ENCODE measurements at regions not wholly inside any gene's neighbourhood (a gene's known extent, or its start where the extent isn't known, plus 50 kb on each side); places are given as distances from the start of the nearest gene placed in this dataset.

DNA sequence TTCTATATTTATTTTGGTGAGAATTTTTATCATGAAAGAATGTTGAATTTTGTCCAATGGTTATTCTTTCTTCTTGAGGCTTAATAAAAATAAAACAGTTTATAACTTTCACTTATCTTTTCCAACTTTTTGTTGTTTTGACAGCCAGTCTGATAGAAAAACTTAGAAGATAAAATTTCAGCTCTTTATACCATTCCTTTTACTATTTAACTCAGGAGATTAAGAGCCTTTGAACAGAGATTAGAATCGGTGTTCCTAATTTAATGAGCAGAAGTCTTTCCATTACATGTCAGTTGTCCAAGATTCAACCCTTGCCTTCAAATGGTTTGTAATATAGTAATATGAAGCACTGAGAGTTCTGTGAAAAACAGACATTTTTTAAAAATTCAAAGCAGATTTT lies 97.8 kb upstream of the SEC61G start:
- DNase-seq = no peak

DNA sequence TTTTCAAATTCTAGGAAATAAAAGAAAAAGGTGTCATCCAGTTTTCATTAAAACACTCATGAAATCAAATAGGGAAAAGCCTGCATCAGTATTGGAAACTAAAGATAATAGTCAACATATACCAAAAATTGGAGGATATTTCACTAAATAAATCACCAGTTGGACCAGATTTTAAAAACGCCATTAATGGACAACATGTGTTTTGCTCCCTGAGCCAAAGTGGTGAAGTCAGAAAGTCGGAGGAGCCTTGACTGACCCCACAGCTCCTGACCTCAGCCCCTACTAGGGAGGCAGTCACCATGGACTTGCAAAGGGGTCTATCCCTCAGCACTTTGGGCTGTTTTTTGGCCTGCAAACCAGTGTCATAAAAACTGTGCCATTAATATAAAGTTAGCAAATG lies 98.3 kb upstream of the SEC61G start:
- DNase-seq = no peak

DNA sequence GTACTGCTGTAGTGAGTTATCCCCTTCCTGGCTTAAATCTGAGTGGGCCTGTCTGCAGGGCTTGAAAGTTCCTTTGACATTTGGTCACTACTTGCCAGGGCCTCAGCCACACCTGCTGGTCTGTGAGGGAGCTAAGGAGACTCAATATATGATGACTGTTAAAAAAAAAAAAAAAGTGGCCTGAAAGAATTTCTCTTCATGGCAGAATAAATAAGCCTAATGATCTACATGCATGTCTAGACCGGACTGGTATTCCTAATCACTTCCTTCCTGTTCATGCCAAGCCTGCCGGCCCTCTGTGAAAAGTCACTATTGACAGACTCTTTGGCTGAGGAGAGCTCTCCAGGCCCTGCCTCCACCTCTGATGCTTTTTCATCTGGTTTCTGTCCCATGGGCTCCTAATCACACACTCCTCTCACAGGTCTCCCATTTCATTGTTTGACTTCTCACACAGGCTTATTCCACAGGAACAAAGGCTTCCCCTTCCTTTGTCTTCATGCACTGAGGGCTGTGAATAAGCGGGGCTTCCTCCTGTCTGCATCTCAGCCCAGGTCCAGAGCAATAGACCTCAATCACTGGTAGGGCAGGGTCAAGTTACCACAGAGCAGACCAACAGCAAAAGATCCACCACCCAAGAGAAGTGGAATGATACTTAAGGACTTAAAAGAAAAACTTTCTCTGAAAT lies 99.1 kb upstream of the SEC61G start:
- no peak for DNase-seq

DNA sequence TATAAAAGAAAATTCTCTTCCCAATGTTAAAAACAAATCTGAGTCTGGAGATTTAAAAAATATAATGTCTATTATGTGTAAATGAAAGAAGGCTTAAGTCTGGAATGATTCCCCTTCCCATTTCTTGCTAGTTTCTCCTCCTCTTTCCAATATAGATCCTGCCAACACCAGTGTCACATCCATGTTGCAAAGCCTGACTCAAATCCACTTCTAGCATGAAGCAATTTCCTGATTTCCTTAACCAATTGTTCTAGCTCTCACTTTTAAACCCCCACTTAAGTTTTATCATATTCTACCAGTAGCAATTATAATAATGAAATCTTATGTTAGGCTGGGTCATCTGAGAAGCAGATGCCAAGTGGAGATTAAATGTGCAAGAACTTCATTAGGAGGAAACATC lies 100.1 kb upstream of the SEC61G start:
- no peak for DNase-seq

DNA sequence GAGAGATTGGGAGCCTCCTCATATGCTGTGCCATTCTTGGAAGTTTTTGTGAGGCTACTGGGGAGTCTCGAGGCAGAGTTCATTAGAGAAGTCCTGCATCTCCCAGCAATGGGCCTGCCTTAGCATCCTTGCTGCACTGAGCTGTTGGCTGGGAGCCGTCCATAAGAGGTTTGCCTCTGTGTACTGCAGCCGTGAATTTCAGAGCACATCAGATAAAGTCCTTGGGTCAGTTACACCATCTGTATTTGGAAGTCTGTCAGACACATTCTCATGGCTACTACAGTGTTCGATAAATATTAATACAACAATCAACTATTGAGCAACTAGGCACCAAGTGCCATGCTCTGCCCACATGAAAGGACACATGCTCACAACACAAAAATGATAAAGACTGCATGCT lies 100.5 kb upstream of the SEC61G start:
- DNase-seq = no peak

DNA sequence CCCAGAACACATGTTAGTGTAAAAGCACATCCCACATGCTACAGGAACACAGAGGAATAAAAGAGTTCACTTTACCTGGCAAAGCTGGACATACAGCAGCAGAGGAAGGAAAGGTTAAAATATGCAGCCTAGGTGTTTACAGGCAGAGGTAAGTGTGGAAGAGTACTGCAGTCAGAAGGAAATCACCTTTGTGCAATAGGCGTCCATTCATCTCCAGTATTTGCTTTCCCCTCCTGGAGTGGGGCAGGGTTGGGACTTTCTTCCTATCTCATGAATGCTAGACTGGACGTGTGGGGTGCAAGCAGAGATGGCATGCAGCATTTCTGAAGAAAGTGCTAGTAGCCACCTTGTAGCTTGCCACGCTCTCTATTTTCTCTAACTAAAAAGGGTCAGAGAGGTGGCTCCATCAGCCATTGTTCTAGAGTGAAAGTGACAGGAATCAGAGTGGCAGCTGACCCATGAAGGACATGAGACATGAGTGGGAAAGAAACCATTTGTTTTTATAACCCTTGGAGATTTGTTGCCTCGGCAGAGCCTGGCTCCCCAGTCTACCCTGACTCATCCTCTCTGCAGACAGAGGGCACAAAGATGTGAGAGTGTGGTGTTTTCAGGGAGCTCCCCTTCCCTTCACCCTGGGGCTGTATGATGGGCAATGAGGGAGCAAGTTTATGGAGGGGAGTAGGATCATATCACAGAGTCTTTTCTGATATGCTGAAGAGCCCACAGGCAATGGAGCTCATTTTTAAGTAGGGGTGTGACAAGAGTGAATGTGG lies 101.2 kb upstream of the SEC61G start:
- DNase-seq = no peak

DNA sequence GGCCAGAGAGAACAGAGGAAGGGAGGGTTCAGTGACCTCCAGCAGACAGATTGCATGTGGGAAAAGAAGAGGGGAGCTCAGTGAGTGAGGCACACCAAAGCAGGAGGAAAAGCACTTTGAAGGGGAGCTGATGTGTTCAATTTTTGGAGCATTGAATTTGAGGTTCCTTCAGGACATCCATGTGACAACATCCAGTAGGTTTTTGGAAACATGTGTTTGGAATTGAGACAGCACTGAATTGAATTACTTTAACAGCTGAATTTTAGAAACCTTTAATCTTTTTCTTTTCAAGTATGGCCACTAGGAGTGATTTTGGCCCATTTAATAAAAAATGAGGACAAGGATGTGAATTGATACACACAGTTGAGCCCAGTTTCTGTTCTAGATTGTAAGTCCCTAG lies 101.8 kb upstream of the SEC61G start:
- DNase-seq = no peak

DNA sequence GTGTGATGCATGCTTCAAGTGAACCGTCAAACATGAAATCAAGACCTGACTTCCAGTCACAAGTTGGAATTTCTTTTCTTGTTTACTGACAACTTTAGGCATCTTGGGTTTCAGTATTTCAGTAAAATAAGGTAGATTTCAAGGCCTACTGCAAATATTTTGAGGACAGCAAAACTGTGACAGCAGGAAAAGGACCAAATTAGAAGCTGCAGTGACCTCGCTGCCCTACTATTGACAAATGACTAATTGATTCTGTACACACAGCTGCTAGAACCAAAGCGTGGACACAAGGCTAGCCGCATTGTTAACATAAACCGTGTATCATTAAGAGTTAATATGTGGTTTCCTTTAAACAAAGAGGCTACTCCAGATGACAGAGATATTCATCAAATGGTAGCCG lies 105.7 kb upstream of the SEC61G start:
- DNase-seq = no peak

DNA sequence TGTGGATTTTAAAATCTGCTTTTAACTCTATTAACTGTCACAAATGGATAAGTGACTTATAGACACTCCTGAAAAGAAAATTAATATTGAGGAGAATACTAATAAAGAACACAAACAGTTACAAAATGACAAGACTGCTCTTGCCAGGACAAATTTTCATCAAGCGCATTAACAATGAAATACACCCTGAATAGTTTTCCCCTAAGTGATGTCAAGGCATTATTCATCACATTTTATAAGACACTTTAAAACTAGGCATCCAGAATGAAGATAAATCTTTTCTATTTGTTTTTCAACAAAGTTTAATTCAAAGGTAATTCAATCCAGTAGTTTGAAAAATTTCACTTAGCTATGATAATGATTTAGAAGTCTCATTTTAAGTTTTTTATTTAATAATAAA lies 110.5 kb upstream of the SEC61G start:
- no peak for DNase-seq

DNA sequence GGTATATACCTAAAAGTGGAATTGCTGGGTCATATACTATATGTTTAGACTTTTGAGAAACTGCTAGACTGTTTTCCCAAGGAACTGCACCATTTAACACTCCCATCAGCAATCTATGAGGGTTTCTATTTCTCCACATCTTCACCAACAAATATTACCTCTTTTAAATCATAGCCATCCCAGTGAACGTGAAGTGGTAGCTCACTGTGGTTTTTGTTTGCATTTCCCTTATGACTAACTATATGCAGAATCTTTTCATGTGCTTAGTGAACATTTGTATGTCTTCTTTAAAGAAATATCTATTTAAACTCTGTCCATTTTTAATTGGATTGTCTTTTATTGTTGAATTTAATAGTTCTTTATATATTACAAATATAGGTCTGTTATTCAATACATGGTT lies 115.8 kb upstream of the SEC61G start:
- no peak for DNase-seq

DNA sequence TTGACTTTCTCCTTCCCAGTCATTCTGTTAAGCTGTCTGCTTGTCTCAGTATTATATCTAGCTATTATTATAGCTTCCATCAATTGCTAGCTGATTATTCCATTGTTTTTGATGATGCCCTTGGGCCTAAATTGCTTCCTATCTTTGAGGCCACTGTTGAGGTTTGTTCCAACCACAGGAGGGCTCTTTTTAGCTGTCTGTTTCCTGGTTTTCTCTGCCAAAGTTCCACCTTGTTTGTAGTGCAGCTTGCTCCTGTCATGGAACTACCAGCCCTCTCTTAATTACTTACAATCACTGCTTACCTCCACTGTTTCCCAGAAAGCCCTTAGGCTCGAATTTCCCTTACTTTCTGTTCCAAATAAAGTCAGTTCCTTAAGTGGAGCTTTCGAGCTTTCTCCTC lies 118.7 kb upstream of the SEC61G start:
- DNase-seq = no peak

DNA sequence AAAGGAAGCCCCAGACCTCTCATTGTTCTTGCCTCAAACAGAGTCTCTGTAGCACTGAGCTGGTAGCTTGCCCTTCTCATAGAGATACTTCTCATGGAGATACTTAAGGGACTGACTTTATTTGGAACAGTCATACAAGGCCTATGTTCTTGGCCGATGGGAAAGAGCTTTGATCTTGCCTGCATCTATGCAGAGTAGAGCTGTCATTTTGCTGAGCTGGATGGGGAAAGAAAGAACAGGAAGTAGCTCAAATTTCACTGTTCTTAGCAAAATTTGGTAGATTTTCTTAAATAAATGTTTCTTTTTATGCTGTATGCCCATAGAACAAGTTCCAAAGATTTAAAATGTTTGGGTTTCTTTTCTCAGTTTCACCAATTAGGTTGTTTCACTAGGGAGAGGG lies 119.3 kb upstream of the SEC61G start:
- DNase-seq = no peak

DNA sequence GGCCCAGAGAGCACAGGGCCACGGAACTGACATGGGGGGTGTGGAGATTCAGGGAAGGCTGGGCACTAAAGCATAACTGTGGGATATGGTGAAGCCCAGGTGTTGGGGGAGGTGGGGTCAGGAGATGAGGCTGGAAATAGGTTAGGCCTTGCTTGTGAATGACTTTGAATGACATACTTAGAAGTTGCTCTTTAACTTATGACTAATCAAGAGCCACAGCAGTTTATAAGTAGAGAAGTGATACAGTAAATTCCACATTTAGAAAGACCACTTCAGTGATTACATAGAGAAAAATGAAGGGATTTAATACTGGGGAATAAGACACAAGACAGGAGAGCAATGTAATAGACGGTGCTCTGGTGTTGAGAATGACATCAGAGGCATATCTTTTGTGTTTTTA lies 120.8 kb upstream of the SEC61G start:
- no peak for DNase-seq

DNA sequence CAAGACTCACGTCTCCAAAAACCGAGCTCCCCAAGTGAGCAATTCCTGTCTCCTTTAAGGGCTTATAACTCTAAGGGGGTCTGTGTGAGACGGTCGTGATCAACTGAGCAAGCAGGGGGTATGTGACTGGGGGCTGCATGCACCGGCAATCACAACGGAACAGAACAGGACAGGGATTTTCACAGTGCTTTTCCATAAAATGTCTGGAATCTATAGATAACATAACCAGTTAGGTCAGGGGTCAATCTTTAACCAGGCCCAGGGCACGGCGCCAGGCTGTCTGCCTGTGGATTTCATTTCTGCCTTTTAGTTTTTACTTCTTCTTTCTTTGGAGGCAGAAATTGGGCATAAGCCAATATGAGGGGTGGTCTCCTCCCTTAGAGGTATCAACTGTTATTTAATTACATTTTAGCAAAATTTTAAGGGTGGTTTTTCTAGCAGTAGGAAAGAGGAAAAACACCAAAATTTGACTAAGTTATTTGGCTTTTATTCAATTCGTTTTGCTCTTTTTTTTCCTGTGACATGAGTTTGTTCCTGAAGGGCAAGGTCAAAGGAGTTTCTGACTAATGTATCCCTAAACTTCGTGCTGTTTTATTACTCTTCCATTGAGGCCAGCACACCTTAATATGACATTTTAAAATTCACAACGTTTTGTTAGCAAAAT lies 121.4 kb upstream of the SEC61G start:
- no peak for DNase-seq

DNA sequence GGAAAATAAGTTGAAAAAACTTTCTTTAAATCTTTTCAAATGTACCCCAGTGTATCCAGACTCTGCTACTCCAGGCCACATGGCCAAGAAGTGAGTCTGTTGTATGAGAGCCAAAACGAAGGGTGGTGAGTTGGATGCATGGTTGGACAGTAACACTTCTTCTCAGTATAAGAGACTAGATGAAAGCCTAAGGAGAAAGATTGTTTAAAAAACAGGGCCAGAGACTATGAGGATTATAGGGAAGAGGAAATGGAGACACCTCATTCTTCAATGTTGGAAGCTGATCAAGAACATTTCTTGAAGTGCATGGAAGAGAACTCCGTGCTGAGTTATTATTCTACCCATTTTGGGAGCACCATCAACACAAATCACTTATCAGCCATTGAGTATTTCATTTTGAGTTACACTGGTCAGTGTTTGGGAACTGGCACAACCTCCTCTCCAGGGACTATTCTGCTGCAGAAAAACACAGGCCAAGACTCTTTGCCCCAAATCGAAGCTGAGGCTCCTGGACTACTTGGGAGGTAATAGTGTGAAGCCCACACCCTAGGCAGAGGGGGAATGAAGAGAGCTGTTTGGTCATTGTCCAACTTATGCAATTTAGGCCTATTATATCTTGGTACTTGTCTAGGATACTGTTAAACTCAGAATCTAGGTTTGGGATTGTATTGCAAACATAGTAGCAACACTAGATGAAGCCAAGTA lies 123.0 kb upstream of the SEC61G start:
- DNase-seq = no peak

DNA sequence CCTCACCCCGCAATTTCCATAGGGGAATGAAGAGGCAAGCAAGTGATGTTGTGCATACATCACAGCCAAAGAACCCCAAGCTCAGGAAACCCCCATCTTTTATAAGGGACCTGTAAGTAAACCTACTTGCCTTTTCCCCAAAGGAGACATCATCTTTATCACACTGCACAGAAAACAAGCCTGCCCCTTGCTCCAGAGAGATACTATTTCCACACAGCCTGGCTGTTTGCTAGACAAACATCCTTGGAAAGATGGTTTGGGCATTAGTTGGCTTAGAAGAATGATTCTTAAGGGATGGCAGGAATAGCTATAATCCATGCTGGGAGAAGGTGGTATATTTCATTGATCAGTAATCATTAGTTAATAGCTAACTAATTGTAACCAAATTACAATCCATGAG lies 123.7 kb upstream of the SEC61G start:
- no peak for DNase-seq

DNA sequence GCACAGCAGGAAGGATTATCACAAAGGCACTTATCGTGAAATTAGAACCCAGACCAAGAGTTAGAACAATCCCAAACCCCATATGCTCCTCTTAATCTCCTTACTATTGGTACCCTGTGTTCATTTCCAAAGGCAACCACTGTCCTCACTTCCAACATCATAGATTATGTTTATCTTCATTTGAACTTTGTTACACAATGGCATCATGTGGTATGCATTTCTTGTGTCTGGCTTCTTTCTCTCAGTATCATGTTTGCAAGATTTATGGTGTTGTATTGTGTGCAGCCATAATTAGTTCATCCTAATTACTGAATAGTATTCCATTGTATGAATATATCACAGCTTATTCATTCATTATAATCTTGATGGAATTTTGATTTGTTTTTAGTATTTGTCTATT lies 124.6 kb upstream of the SEC61G start:
- no peak for DNase-seq

DNA sequence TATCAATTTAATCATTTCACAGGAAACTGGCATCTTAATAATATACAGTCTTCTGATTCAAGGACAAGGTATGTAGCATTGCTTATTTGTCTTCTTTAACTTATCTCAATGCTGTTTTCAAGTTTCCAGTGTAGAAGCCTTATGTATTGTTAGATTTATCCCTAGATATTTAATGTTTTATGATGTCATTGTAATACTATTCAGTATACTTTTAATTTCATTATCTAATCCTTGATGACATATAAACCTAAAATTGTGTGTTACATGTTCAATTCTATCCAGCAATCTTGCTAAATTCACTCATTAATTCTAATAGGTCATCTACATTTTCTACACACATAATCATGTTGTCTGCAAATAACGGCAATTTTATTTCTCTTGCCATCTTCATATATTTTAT lies 126.3 kb upstream of the SEC61G start:
- no peak for DNase-seq

DNA sequence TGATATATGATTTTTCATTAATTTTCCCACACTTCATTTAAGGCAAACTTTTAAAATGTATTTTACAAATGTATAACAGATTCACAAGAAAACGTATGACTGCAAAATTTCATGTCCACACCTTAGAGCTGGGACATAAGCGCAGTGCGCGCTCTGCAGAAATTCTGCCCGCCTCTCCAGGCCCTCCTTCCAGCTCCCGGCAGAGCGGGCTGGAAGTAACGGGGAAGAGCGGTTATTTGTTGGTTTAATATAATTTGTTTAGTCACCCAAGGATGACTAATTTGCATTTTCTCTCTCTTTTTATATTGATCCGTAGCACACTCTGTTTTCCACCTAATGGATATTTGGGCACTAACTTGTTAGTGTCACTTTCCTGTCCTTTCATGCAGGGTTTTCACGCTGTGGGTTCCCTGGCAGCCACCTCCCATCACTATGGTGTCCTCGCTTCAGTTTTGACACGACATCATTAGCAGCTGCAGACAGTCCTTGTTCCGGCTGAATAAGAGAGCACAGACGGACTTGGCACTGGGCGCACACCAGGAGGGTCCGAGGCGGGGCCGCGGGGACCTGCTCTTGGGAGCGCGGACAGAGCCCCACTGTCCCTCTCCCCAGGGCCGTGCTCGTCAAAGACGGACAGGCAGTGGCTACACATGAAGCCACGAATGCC lies 129.2 kb upstream of the SEC61G start:
- DNase-seq = no peak

DNA sequence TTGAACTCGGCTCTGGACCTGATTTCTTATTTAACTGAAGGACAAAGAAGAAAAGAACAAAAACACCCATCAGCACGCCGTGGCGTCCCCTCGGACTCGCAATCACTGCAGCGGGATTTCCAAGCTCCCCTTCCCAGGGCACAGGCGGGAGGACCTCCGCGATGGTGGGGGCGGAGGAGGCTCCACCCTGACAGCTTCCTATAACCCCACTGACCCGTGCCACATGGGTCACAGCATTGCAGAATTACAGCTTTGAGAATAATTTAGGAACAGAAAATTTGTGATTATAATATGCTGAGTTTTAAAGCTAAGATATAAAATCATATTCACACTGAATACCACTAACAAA lies 129.7 kb upstream of the SEC61G start:
- no peak for DNase-seq

DNA sequence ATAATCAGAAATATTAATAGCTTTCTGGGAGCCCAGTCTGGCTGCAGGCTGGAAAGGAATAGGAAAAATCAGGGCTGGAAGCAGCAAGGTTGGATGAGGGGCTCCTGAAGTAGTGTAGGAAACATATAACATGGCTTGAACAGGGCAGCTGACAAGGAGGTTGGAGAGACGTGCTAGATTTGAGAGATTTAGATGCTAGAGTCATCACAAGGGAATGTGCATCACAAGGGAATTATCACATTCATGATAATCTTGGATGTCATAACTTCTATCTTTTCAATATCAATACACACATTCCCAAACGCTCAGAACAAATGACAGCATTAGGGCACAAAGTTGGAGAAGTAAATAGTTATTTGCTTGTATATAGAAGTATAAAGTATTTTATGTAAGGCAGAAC lies 120.9 kb upstream of the EGFR start:
- DNase-seq = no peak

DNA sequence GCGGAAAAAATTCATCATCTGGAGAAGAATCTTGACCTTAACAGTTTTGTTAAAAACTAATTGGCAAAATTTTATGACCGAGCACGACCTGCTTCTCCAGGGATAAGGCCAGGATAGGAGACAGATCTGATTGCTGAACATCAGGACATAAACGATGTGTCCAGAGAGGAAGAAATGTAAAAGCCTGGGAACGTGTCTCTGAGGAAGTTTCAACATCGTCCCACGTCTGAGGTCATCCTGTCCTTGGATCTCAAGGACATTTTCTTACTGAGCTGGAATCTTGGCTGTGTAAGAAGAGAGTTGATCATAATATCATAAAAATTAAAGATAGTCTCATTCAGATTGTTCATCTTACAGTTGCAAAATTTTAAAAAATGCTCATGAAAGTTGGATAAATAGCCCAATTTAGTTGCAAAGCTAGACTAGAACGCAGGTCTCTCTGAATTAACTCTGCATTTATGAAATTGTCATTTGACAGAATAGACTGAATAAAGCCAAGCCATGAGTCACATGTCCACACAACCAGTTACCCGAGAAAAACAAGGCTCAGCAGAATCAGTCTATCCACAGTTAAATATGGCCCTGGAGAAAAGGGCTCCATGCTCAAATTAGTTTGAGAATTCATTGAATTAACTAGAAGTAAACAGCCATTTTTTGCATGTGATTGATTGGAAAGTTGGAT lies 120.0 kb upstream of the EGFR start:
- no peak for DNase-seq

DNA sequence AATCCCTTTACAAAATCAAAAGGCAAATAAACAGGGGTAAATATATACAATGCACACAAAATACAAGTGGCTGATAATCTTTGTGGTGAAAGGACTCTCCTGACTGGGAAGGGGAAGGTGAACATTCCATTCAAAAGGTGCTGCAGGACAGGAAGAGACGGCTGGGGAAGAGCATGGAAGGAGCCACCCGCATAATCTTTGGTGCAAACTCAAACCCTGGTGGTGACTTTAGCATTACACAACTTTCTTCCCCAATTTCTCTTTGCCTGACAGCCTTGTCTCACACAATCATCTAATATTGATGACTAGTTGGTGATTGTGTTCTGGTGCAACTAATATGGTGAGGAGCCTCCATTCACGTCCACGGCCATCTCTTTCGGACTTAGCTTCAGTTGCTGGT lies 117.0 kb upstream of the EGFR start:
- no peak for DNase-seq
